ENCODE measurements at regions not wholly inside any gene's neighbourhood (a gene's known extent, or its start where the extent isn't known, plus 50 kb on each side); places are given as distances from the start of the nearest gene placed in this dataset.

DNA sequence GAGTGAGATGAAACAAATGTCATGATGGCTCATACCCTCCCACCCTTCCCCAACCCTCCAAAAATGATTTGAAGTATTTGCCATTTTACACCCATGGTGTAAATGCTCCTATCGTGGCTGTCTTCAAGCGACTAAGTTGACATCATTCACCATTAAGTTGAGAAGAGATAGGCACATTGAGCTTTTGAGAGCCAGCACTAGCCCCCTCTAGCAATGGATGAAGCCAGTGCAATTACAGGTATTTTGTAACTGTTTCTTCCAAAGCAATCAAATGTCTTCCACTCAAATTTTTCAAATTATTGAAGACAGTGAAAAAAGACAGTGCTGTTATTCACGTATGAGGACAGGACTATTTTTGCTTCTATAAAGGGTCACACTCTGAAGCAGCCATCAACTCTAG is 371.5 kb upstream of the KLF4 start:
- Histone ChIP-seq H3K4me1 (ENCODE audit: control insufficient read depth, insufficient read depth, low read length) (no peaks in the 10 kb centered on the region), H3K4me3 (ENCODE audit: low read length) (no peak overlapping the region), H3K9me3 (ENCODE audit: control insufficient read depth, low read length) (peaks cover 4% of the 10 kb centered on the region), H3K27me3 (ENCODE audit: control insufficient read depth, insufficient read depth, low read length) (no peaks in the 10 kb centered on the region), H3K36me3 (ENCODE audit: control insufficient read depth, insufficient read depth, low read length) (no peaks in the 10 kb centered on the region), H3K9ac (ENCODE audit: low read length) (no peak overlapping the region)

- H3K9ac ChIP-seq (ENCODE audit: low read length), result no peak overlapping the region
- no peaks in the 10 kb centered on the region for H3K36me3 ChIP-seq (ENCODE audit: control insufficient read depth, insufficient read depth, low read length)
- no peaks in the 10 kb centered on the region for H3K4me1 ChIP-seq (ENCODE audit: control insufficient read depth, insufficient read depth, low read length)
- no peaks in the 10 kb centered on the region for H3K27me3 ChIP-seq (ENCODE audit: control insufficient read depth, insufficient read depth, low read length)
- peaks cover 4% of the 10 kb centered on the region for H3K9me3 ChIP-seq (ENCODE audit: control insufficient read depth, low read length)
- H3K4me3 ChIP-seq (ENCODE audit: low read length), result no peak overlapping the region
Measured at GRCh38 chr9:107858260-107858659, 368.7 kb upstream of the KLF4 start.

DNA sequence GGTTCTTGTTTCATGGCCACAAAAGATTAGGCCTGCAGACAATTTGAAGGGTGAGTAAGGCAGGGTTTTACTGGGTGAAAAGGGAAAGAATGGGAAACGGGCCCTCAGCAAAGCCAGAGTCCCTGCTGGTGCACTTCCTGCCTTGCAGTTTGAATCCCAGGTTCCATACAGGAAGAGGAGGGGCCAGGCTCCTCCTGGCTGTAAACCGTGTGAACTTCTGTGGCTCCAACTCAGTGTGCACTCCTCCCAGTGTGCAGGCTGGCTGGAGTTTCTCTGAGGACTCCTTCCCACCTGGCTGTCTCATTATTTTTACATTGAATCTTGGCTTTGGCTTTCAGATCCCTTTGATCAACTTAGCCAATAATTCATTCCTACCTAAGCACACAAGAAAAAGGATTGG is 367.1 kb upstream of the KLF4 start:
- Histone ChIP-seq H3K36me3 (ENCODE audit: control insufficient read depth, insufficient read depth, low read length) (no peaks in the 10 kb centered on the region), H3K4me3 (ENCODE audit: low read length) (no peak overlapping the region), H3K9me3 (ENCODE audit: control insufficient read depth, low read length) (peaks cover 4% of the 10 kb centered on the region), H3K9ac (ENCODE audit: low read length) (no peak overlapping the region), H3K27me3 (ENCODE audit: control insufficient read depth, insufficient read depth, low read length) (no peaks in the 10 kb centered on the region), H3K4me1 (ENCODE audit: control insufficient read depth, insufficient read depth, low read length) (no peaks in the 10 kb centered on the region)

DNA sequence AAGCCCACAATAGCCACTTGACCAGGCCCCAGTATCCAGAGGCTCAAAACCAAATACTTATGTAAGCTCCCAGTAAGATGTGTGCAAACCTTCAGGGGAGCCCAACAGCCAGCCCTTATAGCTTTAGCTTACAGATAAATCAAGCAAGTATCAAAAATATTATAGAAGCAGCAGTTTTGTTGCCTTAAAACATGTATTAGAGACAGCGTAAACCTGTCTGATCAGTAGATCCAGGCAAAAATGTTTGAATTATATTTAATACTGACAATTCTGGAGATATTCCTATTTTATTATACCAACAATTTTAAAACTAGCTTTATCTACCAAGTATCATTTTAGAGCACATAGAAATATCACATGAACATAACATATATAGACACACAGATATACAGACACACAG is 365.6 kb upstream of the KLF4 start:
- Histone ChIP-seq H3K36me3 (ENCODE audit: control insufficient read depth, insufficient read depth, low read length) (no peaks in the 10 kb centered on the region), H3K4me1 (ENCODE audit: control insufficient read depth, insufficient read depth, low read length) (no peaks in the 10 kb centered on the region), H3K9ac (ENCODE audit: low read length) (no peak overlapping the region), H3K4me3 (ENCODE audit: low read length) (no peak overlapping the region), H3K9me3 (ENCODE audit: control insufficient read depth, low read length) (peaks cover 4% of the 10 kb centered on the region), H3K27me3 (ENCODE audit: control insufficient read depth, insufficient read depth, low read length) (no peaks in the 10 kb centered on the region)

DNA sequence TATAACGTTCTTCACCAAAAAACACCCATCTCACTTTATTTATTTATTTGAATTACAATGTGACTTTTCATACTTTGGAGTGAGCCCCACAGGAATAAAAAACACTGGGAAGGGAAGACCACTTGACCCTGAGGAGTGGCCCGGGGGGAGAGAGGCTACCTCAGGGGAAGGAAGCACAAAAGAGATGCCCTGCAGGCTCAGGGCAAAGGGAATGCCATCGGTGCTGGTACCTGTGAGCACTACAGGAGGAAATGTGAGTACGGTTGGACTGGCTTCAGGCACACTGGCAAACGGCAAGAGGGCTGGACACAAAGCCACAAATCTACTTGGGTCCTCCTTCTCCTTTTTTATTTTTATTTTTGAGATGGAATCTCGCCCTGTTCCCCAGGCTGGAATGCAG is 363.9 kb upstream of the KLF4 start:
- Histone ChIP-seq H3K9me3 (ENCODE audit: control insufficient read depth, low read length) (peaks cover 4% of the 10 kb centered on the region), H3K9ac (ENCODE audit: low read length) (no peak overlapping the region), H3K4me3 (ENCODE audit: low read length) (no peak overlapping the region), H3K27me3 (ENCODE audit: control insufficient read depth, insufficient read depth, low read length) (no peaks in the 10 kb centered on the region), H3K4me1 (ENCODE audit: control insufficient read depth, insufficient read depth, low read length) (no peaks in the 10 kb centered on the region), H3K36me3 (ENCODE audit: control insufficient read depth, insufficient read depth, low read length) (no peaks in the 10 kb centered on the region)

DNA sequence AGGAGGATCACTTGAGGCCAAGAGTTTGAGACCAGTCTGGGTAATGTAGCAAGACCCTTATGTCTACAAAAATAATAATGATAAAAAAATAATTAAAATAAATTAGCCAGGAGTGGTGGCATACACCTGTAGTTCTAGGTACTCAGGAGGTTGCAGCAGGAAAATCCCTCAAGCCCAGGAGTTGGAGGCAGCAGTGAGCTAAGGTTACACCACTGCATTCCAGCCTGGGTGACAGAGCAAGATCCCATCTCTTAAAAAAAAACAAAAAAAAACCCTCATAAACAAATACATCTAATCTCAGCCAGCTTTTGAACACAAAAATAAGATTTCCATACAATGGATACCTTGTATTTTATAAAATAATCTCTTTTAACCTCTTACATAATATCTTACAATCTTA is 363.3 kb upstream of the KLF4 start:
- H3K27me3 ChIP-seq (ENCODE audit: control insufficient read depth, insufficient read depth, low read length), result no peaks in the 10 kb centered on the region
- no peak overlapping the region for H3K4me3 ChIP-seq (ENCODE audit: low read length)
- H3K9ac ChIP-seq (ENCODE audit: low read length), result no peak overlapping the region
- peaks cover 4% of the 10 kb centered on the region for H3K9me3 ChIP-seq (ENCODE audit: control insufficient read depth, low read length)
- H3K36me3 ChIP-seq (ENCODE audit: control insufficient read depth, insufficient read depth, low read length), result no peaks in the 10 kb centered on the region
- no peaks in the 10 kb centered on the region for H3K4me1 ChIP-seq (ENCODE audit: control insufficient read depth, insufficient read depth, low read length)

DNA sequence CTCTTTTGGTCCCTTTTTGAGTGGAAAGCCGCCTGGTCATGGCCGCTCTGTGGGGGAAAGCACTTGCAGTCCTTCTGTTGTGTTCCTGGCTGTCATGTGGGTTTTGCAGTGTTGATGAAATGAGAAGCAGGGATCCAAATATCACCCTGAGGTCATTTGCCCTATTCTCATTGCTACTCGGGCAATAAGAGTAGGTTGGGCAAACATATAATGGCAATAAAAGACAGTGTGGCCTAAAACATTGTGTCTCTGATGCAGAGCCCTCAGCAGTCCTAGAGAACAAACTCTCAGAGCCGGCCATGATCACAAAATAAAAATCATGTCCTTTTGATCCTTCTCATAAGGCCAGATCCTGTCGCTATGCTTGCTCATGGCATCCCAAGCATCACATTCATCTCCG is 361.1 kb upstream of the KLF4 start:
- no peak overlapping the region for H3K4me3 ChIP-seq (ENCODE audit: low read length)
- H3K9ac ChIP-seq (ENCODE audit: low read length), result no peak overlapping the region
- no peaks in the 10 kb centered on the region for H3K27me3 ChIP-seq (ENCODE audit: control insufficient read depth, insufficient read depth, low read length)
- H3K9me3 ChIP-seq (ENCODE audit: control insufficient read depth, low read length), result no peaks in the 10 kb centered on the region
- H3K4me1 ChIP-seq (ENCODE audit: control insufficient read depth, insufficient read depth, low read length), result no peaks in the 10 kb centered on the region
- no peaks in the 10 kb centered on the region for H3K36me3 ChIP-seq (ENCODE audit: control insufficient read depth, insufficient read depth, low read length)

GRCh38 chr9:107847978-107848964 is 358.7 kb upstream of the KLF4 start:
- no peaks in the 10 kb centered on the region for H3K27me3 ChIP-seq (ENCODE audit: control insufficient read depth, insufficient read depth, low read length)
- no peak overlapping the region for H3K9ac ChIP-seq (ENCODE audit: low read length)
- H3K9me3 ChIP-seq (ENCODE audit: control insufficient read depth, low read length), result no peaks in the 10 kb centered on the region
- H3K4me1 ChIP-seq (ENCODE audit: control insufficient read depth, insufficient read depth, low read length), result no peaks in the 10 kb centered on the region
- H3K4me3 ChIP-seq (ENCODE audit: low read length), result no peak overlapping the region
- no peaks in the 10 kb centered on the region for H3K36me3 ChIP-seq (ENCODE audit: control insufficient read depth, insufficient read depth, low read length)

- no peak overlapping the region for H3K4me3 ChIP-seq (ENCODE audit: low read length)
- H3K27me3 ChIP-seq (ENCODE audit: control insufficient read depth, insufficient read depth, low read length), result no peaks in the 10 kb centered on the region
- H3K4me1 ChIP-seq (ENCODE audit: control insufficient read depth, insufficient read depth, low read length), result no peaks in the 10 kb centered on the region
- no peaks in the 10 kb centered on the region for H3K36me3 ChIP-seq (ENCODE audit: control insufficient read depth, insufficient read depth, low read length)
- no peaks in the 10 kb centered on the region for H3K9me3 ChIP-seq (ENCODE audit: control insufficient read depth, low read length)
- no peak overlapping the region for H3K9ac ChIP-seq (ENCODE audit: low read length)
Measured at GRCh38 chr9:107842530-107842929, 353.0 kb upstream of the KLF4 start.

GRCh38 chr9:107841076-107841475 is 351.5 kb upstream of the KLF4 start:
- H3K27me3 ChIP-seq (ENCODE audit: control insufficient read depth, insufficient read depth, low read length), result no peaks in the 10 kb centered on the region
- H3K9me3 ChIP-seq (ENCODE audit: control insufficient read depth, low read length), result no peaks in the 10 kb centered on the region
- no peak overlapping the region for H3K9ac ChIP-seq (ENCODE audit: low read length)
- no peaks in the 10 kb centered on the region for H3K36me3 ChIP-seq (ENCODE audit: control insufficient read depth, insufficient read depth, low read length)
- H3K4me1 ChIP-seq (ENCODE audit: control insufficient read depth, insufficient read depth, low read length), result no peaks in the 10 kb centered on the region
- H3K4me3 ChIP-seq (ENCODE audit: low read length), result no peak overlapping the region

DNA sequence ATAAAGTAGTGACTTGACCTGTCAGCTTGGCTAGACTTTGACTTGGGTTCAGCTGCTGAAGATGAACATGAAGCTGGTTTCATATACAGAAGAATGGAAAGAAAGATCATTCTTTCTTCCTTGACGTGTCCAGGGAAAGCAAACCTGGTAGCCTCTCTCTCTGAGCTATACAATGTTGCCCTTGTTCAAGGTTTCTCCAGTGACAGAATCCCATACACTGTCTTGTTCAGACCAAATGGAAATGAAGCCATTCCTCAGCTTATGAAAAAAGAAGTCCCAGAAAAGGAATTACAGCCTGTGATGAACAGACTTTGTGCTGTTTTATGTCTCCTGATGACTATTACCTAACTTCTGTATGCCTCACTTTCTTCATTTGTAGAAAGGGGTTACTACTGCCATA is 349.8 kb upstream of the KLF4 start:
- Histone ChIP-seq H3K27me3 (ENCODE audit: control insufficient read depth, insufficient read depth, low read length) (no peaks in the 10 kb centered on the region), H3K4me3 (ENCODE audit: low read length) (no peak overlapping the region), H3K9ac (ENCODE audit: low read length) (no peak overlapping the region), H3K4me1 (ENCODE audit: control insufficient read depth, insufficient read depth, low read length) (no peaks in the 10 kb centered on the region), H3K9me3 (ENCODE audit: control insufficient read depth, low read length) (no peaks in the 10 kb centered on the region), H3K36me3 (ENCODE audit: control insufficient read depth, insufficient read depth, low read length) (no peaks in the 10 kb centered on the region)

DNA sequence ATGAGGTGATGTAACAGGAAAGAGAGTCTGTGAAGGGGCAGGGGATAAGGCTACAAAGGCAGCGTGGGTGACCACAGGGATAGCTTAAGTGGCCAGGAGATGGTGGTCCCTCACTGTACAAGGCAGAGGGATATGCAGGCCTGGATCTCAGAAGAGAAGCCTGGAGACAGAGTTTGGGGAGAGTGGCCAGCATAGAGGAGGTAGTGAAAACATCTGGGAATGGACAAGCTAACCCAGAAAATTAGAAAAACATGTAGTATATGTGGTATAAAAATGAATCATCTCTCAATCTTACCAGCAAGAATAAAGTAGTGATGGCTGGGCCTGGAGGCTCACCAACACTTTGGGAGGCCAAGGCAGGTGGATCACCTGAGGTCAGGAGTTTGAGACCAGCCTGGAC is 349.2 kb upstream of the KLF4 start:
- no peak overlapping the region for H3K9ac ChIP-seq (ENCODE audit: low read length)
- H3K4me3 ChIP-seq (ENCODE audit: low read length), result no peak overlapping the region
- no peaks in the 10 kb centered on the region for H3K9me3 ChIP-seq (ENCODE audit: control insufficient read depth, low read length)
- H3K4me1 ChIP-seq (ENCODE audit: control insufficient read depth, insufficient read depth, low read length), result no peaks in the 10 kb centered on the region
- H3K36me3 ChIP-seq (ENCODE audit: control insufficient read depth, insufficient read depth, low read length), result no peaks in the 10 kb centered on the region
- no peaks in the 10 kb centered on the region for H3K27me3 ChIP-seq (ENCODE audit: control insufficient read depth, insufficient read depth, low read length)

Data from mucosa of stomach (tissue), 1 donor.